HUDEP-2 (cell line): ENCODE measurements at regions not wholly inside any gene's neighbourhood (a gene's known extent, or its start where the extent isn't known, plus 50 kb on each side); places are given as distances from the start of the nearest gene placed in this dataset.

Experiments
- DNase-seq, 76 experiments: peaks; one replicate each; lab custom pipeline; 2025; ENCODE audit not compliant: unreplicated experiment in 76 of 76; lab: John Stamatoyannopoulos, UW

DNA sequence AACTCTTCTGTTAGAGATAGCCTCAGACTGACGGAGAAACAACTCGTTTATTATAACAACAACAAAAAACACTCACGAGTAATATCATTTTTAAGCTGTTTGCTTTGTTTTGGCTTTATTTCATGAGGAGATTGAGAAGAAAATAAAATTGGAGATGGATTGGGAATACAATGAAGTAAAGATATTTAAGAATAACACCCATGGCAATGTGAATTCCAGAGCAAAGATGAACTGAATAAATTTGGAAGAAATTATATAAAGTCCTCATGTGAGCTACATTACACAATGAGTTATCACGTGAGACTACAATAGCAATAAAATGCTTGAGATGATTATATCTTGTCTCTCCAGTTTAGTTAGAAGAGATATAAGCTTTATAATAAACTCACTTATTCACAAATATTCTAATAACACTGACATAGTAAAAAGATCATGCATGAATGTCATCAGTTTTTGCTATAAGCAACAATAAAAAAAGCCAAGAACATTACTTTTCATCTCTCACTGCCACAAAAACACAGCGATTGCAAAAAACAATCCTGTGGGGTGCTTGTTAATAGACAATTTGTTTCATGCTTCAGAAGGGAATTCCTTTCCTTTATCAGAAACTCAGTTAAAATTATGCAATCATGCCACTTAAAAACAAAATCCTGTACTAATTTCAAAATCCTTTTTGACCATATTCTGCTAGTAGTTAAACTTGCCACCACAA lies 696.7 kb upstream of the MARCKS start:
- no peak for DNase-seq

DNA sequence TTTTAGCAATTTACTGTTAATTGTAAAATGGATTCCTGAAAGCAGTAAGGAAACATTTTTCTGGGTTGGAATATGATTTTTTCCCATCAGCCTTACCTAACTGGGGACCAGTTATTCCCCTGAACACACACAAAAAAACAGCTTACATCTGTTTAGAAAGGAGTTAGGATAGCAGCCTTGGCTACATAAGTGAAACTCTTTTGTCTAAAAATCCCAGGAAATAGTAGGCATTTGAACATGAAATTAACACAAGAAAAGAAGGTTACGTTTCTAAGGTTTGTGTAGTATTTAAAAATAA lies 696.2 kb upstream of the MARCKS start:
- no peak for DNase-seq

GRCh38 chr6:113162739-113163138 lies 694.4 kb upstream of the MARCKS start:
- DNase-seq, result no peak

- DNase-seq, result no peak
Observed at GRCh38 chr6:113168057-113168456, 689.1 kb upstream of the MARCKS start.

DNA sequence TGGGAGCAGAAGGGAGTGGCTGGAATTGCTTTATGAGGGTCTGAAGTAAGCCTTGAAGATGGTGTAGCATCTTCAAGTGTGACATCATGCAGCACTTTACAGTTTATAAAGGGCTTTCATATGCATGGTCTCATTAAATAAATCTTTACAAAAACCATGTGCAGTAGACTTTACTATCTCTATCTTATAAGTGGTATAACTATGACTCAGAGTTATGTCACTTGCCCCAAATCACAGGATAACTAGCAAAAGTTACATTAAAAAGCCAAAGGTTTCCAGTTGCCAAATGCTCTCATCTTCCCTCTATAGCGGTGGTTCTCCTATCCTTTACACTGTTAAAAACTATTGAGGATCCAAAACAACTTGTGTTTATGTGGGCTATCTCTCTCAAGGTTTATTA lies 687.7 kb upstream of the MARCKS start:
- DNase-seq, result no peak

GRCh38 chr6:113170454-113170853 lies 686.7 kb upstream of the MARCKS start:
- no peak for DNase-seq

GRCh38 chr6:113171882-113172281 lies 685.3 kb upstream of the MARCKS start:
- no peak for DNase-seq

- no peak for DNase-seq
Observed at GRCh38 chr6:113172531-113172966, 684.6 kb upstream of the MARCKS start.

- no peak for DNase-seq
Observed at GRCh38 chr6:113178349-113178748, 678.8 kb upstream of the MARCKS start.

- DNase-seq, result no peak
Observed at GRCh38 chr6:113181164-113181563, 676.0 kb upstream of the MARCKS start.

DNA sequence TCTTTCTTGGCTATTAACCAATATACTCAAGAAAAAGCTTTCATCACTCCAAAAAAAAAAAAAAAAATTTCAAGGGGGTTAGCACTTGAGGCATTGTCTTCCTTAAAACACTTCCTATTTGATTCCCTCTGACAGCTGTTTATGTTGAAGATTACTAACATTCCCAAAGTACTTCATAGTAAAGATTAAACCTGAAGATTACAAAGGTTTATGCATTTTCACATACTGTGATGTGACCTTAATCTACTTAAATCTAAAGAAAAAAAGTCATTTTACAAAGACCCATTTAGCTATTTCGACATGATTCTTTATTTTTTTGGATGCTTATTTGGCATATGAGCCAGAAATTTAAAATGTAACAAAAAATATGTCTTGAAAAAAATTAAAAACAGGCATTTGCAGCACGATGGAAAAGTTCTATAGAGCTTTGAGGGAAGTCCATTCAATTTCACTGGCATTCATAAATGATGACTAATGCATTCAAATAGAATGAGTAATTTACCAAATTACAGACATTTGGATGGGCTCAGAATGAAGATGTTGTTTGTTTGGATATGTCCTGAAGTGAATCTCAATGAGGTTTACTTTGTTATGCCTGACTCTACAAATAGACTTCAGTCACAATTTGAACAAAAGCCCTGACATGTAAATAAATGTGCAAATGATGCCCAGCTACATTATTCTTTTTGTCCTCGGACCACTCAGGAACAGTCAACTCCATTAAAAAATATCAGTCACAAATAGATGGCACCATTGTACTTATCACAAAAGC lies 674.6 kb upstream of the MARCKS start:
- no peak for DNase-seq

DNA sequence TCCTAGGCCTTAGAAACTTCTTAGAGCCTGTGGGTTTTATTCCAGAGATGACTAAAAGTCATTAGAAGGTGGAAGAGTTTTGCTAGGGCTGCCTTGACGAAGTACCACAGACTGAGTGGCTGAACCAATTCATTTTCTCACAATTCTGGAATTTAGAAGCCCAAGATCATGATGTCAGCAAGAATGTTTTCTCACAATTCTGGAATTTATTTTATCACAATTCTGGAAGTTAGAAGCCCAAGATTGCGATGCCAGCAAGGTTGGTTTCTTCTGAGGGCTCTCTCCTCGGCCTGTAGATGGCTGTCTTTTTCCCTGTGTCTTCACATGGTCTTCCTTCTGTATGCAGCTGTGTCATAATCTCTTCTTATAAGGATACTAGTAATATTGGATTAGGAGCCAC lies 672.9 kb upstream of the MARCKS start:
- no peak for DNase-seq

- DNase-seq, result no peak
Observed at GRCh38 chr6:113184736-113185135, 672.4 kb upstream of the MARCKS start.

- no peak for DNase-seq
Observed at GRCh38 chr6:113185299-113185698, 671.8 kb upstream of the MARCKS start.

DNA sequence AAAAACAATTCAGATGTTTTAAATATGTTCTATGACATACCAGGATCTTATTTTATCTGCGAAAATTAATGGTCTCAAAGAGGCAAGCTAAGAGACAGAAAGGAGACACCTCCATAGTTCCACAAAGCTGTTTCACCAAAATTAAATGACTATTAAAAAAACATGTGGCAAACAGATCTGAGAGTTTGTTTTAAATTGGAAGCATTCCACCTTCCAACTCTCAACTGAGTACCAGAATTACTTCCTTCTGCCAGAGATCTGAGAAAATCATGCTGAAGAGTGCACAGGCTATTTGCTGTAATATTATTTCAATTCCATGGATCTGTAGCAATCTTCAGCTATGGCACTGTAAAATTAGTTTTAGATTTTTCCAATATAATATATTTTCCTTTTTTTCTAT lies 669.5 kb upstream of the MARCKS start:
- DNase-seq, result no peak

- DNase-seq, result no peak
Observed at GRCh38 chr6:113188962-113189361, 668.2 kb upstream of the MARCKS start.

DNA sequence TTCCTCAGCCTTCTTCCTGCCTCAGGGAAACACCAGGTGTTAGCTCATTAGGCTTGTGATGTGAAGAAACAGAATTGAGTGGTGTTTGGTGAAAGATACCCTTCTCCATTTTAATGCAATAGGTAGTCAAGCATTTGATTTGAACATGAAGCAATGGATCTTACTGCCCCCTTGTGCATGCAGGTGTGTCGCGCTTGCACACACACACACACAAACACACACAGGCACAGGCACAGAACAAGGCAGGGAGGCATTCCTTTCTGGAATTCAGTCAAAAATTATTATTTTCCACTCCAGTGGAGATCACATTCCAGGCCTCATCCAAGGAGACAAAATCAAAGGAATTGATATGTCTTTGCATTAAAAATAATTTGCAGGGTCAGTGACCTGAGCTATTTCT lies 667.0 kb upstream of the MARCKS start:
- DNase-seq, result peak in 5 of 76 experiments; percentile 3 to 14 (median 8)

GRCh38 chr6:113194090-113194489 lies 663.1 kb upstream of the MARCKS start:
- DNase-seq, result no peak

DNA sequence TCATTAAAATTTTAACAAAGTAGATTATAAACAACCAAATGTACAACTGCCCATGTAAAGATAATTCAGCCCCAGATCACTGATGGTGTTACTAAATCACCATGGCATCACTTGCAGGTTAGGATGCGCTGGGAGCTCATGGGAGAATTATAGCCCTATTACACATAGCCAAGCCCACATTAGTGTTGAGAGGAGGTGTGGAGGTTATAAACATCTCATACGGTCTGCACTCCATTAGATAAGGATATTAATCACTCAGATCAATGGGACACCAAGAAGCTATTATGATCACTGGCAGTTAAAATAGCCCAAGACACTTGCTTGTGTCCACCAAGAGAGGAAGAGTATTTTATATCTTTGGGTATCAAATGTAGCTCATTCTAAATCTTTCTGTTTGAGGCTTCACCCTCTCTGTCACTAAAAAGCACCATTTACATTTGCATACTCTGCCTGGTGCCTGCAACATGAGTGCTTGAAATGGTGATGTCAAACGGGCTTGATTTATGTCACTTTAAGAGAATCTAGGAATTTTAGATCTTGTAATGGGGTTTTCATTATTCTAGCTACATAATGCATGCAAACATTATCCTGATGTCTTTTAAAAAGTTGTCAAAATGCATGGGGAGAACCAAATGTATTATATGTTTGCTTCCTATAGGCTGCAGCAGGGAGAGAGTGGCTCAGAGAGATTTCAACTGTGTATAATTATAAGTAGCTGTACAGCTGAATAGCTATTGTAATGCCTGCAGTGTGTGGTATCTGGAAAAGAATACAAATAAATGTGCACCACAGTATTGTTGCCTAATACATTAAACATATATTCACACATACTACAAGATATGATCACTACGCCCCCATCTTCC lies 654.1 kb upstream of the MARCKS start:
- DNase-seq, result no peak

DNA sequence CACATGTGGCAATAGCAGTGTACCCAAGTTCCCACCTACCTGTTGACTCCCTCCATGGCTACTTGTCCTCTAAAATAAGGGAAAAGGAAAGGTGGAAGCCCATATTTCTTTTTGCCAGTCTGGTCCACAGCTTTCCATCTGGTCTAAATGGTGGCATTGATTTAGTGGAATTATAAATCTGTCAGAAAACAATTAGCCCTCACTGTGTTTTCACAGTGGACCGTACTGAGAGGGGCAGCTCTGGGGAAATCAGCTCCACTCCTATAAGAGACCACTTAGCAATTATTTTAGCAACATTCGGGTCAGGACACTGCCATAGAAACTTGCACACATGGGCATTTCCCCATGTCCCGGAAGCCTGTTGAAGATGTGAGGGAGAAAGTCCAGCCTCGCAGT lies 653.4 kb upstream of the MARCKS start:
- DNase-seq, result no peak

DNA sequence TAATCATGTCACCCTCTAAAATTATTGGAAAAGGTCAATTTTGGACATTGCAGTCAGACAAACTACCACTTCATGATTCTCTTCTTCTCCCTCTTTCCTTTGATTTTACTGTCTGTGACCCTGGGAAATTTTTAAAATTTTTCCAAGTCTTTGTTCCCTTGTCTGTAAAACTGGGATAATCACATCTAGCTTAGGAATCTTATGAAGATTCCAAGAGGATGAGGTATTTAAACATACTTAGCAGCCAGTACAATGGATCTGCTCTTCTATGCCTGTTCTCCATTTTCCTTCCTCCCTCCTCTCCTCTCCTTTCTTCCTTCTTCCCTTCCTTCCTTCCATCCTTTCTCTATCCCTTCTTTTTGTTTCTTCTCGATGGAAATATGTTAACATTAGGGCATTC lies 651.6 kb upstream of the MARCKS start:
- no peak for DNase-seq

- DNase-seq, result no peak
Observed at GRCh38 chr6:113208726-113209125, 648.4 kb upstream of the MARCKS start.
